Mucosa of descending colon (tissue), 3 donors: ENCODE measurements at regions not wholly inside any gene's neighbourhood (a gene's known extent, or its start where the extent isn't known, plus 50 kb on each side); places are given as distances from the start of the nearest gene placed in this dataset.
"Not testable (repeated sequence)": the region's sequence is repeated elsewhere in the genome, so short reads cannot be mapped to it uniquely, and the experiment has no call there.

Experiments
- ATAC-seq: fragments of 200-7000 bp; cut with Tn5 transposase; one replicate; pipeline ENCODE4 v1.9.1; 2020; ENCODE audit warnings: mild to moderate bottlenecking, moderate library complexity
- DNase-seq, 3 donors: peaks; one replicate each; pipeline ENCODE4 v3.0.0-alpha.2; 2020
- H3K36me3 ChIP-seq: fragments of 200-600 bp; one replicate; pipeline ENCODE4 v1.8.0; 2021; ENCODE audit warnings: low read depth, mild to moderate bottlenecking
- H3K4me1 ChIP-seq: fragments of 200-600 bp; one replicate; pipeline ENCODE4 v1.8.0; 2021; ENCODE audit warnings: low read depth, mild to moderate bottlenecking
- H3K4me3 ChIP-seq: fragments of 200-600 bp; one replicate; pipeline ENCODE4 v1.8.0; 2021; ENCODE audit warnings: mild to moderate bottlenecking
- H3K9me3 ChIP-seq: fragments of 200-600 bp; one replicate; pipeline ENCODE4 v1.8.0; 2021; ENCODE audit warnings: mild to moderate bottlenecking
- CTCF ChIP-seq: fragments of 200-600 bp; IDR thresholded peaks from one replicate; pipeline ENCODE4 v1.8.0; 2022; ENCODE audit warnings: antibody characterized with exemption, mild to moderate bottlenecking
- intact Hi-C, 2 donors: fragments of 100-400 bp; cut with DNase I in 1 of 2; cut with micrococcal nuclease in 1 of 2; formaldehyde crosslinking; loops; one replicate each; pipeline versions ENCODE4 v1.11.0 to v1.11.1; 2022; cut with DNase I, micrococcal nuclease
- donor health status: DM: no; HTN: no; CAD: no; lungs with moderate emphysema.
- donor health status: DM: no; HTN: no; CAD: no.
- donor health status: DM: no; HTN: yes; CAD: no.

GRCh38 chr4:82301390-82301789 is 72.4 kb downstream of the HNRNPD start:
- H3K36me3 ChIP-seq, ATAC-seq, DNase-seq, H3K9me3 ChIP-seq, H3K4me1 ChIP-seq, H3K4me3 ChIP-seq, intact Hi-C loops: not testable (repeated sequence)

- no peaks in the 10 kb centered on the region for H3K36me3 ChIP-seq
- TF ChIP-seq CTCF, result no peak
- no peak overlapping the region for H3K4me3 ChIP-seq
- ATAC-seq (no peak), DNase-seq (peak in 1 of 3 donors; percentile 9)
- no peaks in the 10 kb centered on the region for H3K4me1 ChIP-seq
- intact Hi-C loops, result no loop called here
- H3K9me3 ChIP-seq, result no peaks in the 10 kb centered on the region
These were observed 80.5 kb downstream of the HNRNPD start for GRCh38 chr4:82293304-82293703.

- no peak for ATAC-seq
- H3K36me3 ChIP-seq, result no peaks in the 10 kb centered on the region
- H3K9me3 ChIP-seq, result no peaks in the 10 kb centered on the region
- TF ChIP-seq CTCF, result no peak
- no peak overlapping the region for H3K4me3 ChIP-seq
- DNase-seq, result no peak
- intact Hi-C loops, result no loop called here
- no peaks in the 10 kb centered on the region for H3K4me1 ChIP-seq
These were observed 86.1 kb downstream of the HNRNPD start for GRCh38 chr4:82287720-82288119.

GRCh38 chr4:82284858-82285805 is 88.7 kb downstream of the HNRNPD start:
- DNase-seq (peak; percentile 99 to 100 (median 99)), ATAC-seq (peak; percentile 98)
- H3K36me3 ChIP-seq, result no peaks in the 10 kb centered on the region
- no peaks in the 10 kb centered on the region for H3K9me3 ChIP-seq
- H3K4me3 ChIP-seq, result peak overlapping the region; percentile 25
- intact Hi-C loops, result no loop called here
- TF ChIP-seq CTCF, result peak; percentile 95
- H3K4me1 ChIP-seq, result no peaks in the 10 kb centered on the region

- DNase-seq (no peak), ATAC-seq (no peak)
- Histone ChIP-seq H3K36me3 (no peaks in the 10 kb centered on the region), H3K4me1 (no peaks in the 10 kb centered on the region), H3K4me3 (no peak overlapping the region), H3K9me3 (no peaks in the 10 kb centered on the region)
- intact Hi-C loops, result no loop called here
- no peak for TF ChIP-seq CTCF
These were observed 89.3 kb downstream of the HNRNPD start for GRCh38 chr4:82284475-82284857.

- ATAC-seq (no peak), DNase-seq (no peak)
- intact Hi-C loops, result no loop called here
- no peaks in the 10 kb centered on the region for H3K9me3 ChIP-seq
- H3K4me1 ChIP-seq, result no peaks in the 10 kb centered on the region
- no peaks in the 10 kb centered on the region for H3K36me3 ChIP-seq
- no peak overlapping the region for H3K4me3 ChIP-seq
- TF ChIP-seq CTCF, result no peak
These were observed 90.9 kb downstream of the HNRNPD start for GRCh38 chr4:82282875-82283274.

- H3K36me3 ChIP-seq, H3K4me3 ChIP-seq, ATAC-seq, H3K9me3 ChIP-seq, intact Hi-C loops, DNase-seq, H3K4me1 ChIP-seq: not testable (repeated sequence)
These were observed 94.2 kb downstream of the HNRNPD start for GRCh38 chr4:82279550-82279949.
